ENCODE measurements at regions not wholly inside any gene's neighbourhood (a gene's known extent, or its start where the extent isn't known, plus 50 kb on each side); places are given as distances from the start of the nearest gene placed in this dataset.

GRCh38 chr1:101713760-101714159 is 283.0 kb downstream of the OLFM3 start:
- TF ChIP-seq POLR2A (IDR thresholded peaks at IDR 0.05; ENCODE audit: low read depth): no peak
- TF ChIP-seq POLR2AphosphoS5 (IDR thresholded peaks at IDR 0.05): no peak
- no peak for TF ChIP-seq EP300 (IDR thresholded peaks at IDR 0.05)
- TF ChIP-seq, protein P1, sequence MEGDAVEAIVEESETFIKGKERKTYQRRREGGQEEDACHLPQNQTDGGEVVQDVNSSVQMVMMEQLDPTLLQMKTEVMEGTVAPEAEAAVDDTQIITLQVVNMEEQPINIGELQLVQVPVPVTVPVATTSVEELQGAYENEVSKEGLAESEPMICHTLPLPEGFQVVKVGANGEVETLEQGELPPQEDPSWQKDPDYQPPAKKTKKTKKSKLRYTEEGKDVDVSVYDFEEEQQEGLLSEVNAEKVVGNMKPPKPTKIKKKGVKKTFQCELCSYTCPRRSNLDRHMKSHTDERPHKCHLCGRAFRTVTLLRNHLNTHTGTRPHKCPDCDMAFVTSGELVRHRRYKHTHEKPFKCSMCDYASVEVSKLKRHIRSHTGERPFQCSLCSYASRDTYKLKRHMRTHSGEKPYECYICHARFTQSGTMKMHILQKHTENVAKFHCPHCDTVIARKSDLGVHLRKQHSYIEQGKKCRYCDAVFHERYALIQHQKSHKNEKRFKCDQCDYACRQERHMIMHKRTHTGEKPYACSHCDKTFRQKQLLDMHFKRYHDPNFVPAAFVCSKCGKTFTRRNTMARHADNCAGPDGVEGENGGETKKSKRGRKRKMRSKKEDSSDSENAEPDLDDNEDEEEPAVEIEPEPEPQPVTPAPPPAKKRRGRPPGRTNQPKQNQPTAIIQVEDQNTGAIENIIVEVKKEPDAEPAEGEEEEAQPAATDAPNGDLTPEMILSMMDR (IDR thresholded peaks at IDR 0.05): no peak
- no peak overlapping the region for H3K4me3 ChIP-seq
- H3K27me3 ChIP-seq: no peaks in the 10 kb centered on the region
- WGBS: 50% methylated on average over 1 of the region's 1 CpG
- DNase-seq (ENCODE audit: extremely low spot score): no peak
- intact Hi-C loops (cut with DNase I): no loop called here
- H3K4me1 ChIP-seq: no peaks in the 10 kb centered on the region
- H3K36me3 ChIP-seq: no peaks in the 10 kb centered on the region
- H3K27ac ChIP-seq (replicated peaks in 1 of 4): no peak overlapping the region
- no peaks in the 10 kb centered on the region for H3K9me3 ChIP-seq

GRCh38 chr1:101723415-101723814 is 273.3 kb downstream of the OLFM3 start:
- no peak for TF ChIP-seq POLR2A (IDR thresholded peaks at IDR 0.05; ENCODE audit: low read depth)
- TF ChIP-seq, protein P1 (IDR thresholded peaks at IDR 0.05): no peak
- no peak for TF ChIP-seq EP300 (IDR thresholded peaks at IDR 0.05)
- TF ChIP-seq POLR2AphosphoS5 (IDR thresholded peaks at IDR 0.05): no peak
- Histone ChIP-seq H3K9me3 (no peaks in the 10 kb centered on the region), H3K4me3 (no peak overlapping the region), H3K27ac (replicated peaks in 1 of 4) (no peak overlapping the region), H3K4me1 (no peaks in the 10 kb centered on the region), H3K27me3 (no peaks in the 10 kb centered on the region), H3K36me3 (no peaks in the 10 kb centered on the region)
- intact Hi-C loops (cut with DNase I): no loop called here
- 83% methylated on average over 4 of the region's 4 CpGs for WGBS
- no peak for DNase-seq (ENCODE audit: extremely low spot score)

DNA sequence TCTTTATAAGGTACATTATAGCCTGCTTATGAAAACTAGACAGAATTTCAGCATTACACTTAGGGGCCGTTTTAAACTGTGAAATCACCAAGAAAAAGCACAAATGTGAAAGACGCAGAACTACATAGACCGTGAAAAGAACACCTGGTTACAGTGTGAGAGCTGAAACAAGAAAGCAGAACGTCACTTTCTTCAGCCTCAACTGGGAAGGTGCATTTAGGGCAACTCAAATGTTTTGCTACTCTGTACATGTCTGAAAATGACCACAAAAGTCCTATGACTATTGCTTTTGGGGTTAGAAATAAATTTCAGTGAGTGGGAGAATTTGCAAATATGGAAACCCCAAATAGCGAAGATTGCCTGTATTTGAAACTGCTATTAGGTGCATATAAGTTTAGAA is 268.7 kb downstream of the OLFM3 start:
- intact Hi-C loops (cut with DNase I): no loop called here
- Histone ChIP-seq H3K9me3 (no peaks in the 10 kb centered on the region), H3K4me3 (no peak overlapping the region), H3K4me1 (no peaks in the 10 kb centered on the region), H3K27ac (replicated peaks in 1 of 4) (no peak overlapping the region), H3K27me3 (no peaks in the 10 kb centered on the region), H3K36me3 (no peaks in the 10 kb centered on the region)
- WGBS: 79% methylated on average over 5 of the region's 5 CpGs
- no peak for DNase-seq (ENCODE audit: extremely low spot score)
- TF ChIP-seq EP300 (IDR thresholded peaks at IDR 0.05): no peak
- TF ChIP-seq, protein P1 (IDR thresholded peaks at IDR 0.05): no peak
- TF ChIP-seq POLR2AphosphoS5 (IDR thresholded peaks at IDR 0.05): no peak
- TF ChIP-seq POLR2A (IDR thresholded peaks at IDR 0.05; ENCODE audit: low read depth): no peak

- no peak for TF ChIP-seq POLR2A (IDR thresholded peaks at IDR 0.05; ENCODE audit: low read depth)
- Histone ChIP-seq H3K36me3 (no peaks in the 10 kb centered on the region), H3K9me3 (no peaks in the 10 kb centered on the region), H3K4me1 (no peaks in the 10 kb centered on the region), H3K27ac (replicated peaks in 1 of 4) (no peak overlapping the region), H3K4me3 (no peak overlapping the region), H3K27me3 (no peaks in the 10 kb centered on the region)
- intact Hi-C loops (cut with DNase I): no loop called here
- DNase-seq (ENCODE audit: extremely low spot score): no peak
- 96% methylated on average over 2 of the region's 2 CpGs for WGBS
Measured at GRCh38 chr1:101730559-101730958, 266.2 kb downstream of the OLFM3 start.

- intact Hi-C loops (cut with DNase I): no loop called here
- WGBS: 67% methylated on average over 2 of the region's 2 CpGs
- Histone ChIP-seq H3K4me1 (no peaks in the 10 kb centered on the region), H3K4me3 (no peak overlapping the region), H3K27ac (replicated peaks in 1 of 4) (no peak overlapping the region), H3K36me3 (no peaks in the 10 kb centered on the region), H3K9me3 (no peaks in the 10 kb centered on the region), H3K27me3 (no peaks in the 10 kb centered on the region)
- DNase-seq (ENCODE audit: extremely low spot score): no peak
- TF ChIP-seq, protein P1 (IDR thresholded peaks at IDR 0.05): no peak
- TF ChIP-seq EP300 (IDR thresholded peaks at IDR 0.05) (no peak), POLR2AphosphoS5 (IDR thresholded peaks at IDR 0.05) (no peak), POLR2A (IDR thresholded peaks at IDR 0.05; ENCODE audit: low read depth) (no peak)
Measured at GRCh38 chr1:101732261-101732660, 264.5 kb downstream of the OLFM3 start.
